HEK293T (cell line): ENCODE measurements at regions not wholly inside any gene's neighbourhood (a gene's known extent, or its start where the extent isn't known, plus 50 kb on each side); places are given as distances from the start of the nearest gene placed in this dataset.

ENCODE experiments used
- CTCF ChIA-PET: fragments of 350-600 bp; formaldehyde crosslinking; extraction: SDS; loops from one replicate; lab custom pipeline; 2021; ENCODE audit warnings: antibody characterized with exemption, inconsistent platforms; lab: Yijun Ruan, JAX
- POLR2A ChIA-PET: fragments of 350-600 bp; formaldehyde crosslinking; extraction: SDS; loops from one replicate; lab custom pipeline; 2020; ENCODE audit warnings: antibody characterized with exemption, inconsistent platforms; lab: Yijun Ruan, JAX
- DNase-seq: peaks from one replicate; pipeline ENCODE4 v3.0.0; 2012; ENCODE audit warnings: mixed read lengths; ENCODE audit errors: extremely low spot score
- ARNT ChIP-seq: fragments of 450-650 bp; IDR thresholded peaks from 2 replicates; pipeline ENCODE4 v1.6.1; 2017; ENCODE audit warnings: mild to moderate bottlenecking
- BHLHE40 ChIP-seq: fragments of 450-650 bp; IDR thresholded peaks from 2 replicates; pipeline ENCODE4 v1.6.1; 2016; ENCODE audit warnings: mild to moderate bottlenecking, moderate library complexity, borderline replicate concordance
- CTBP1 ChIP-seq: fragments of 450-650 bp; IDR thresholded peaks from 2 replicates; pipeline ENCODE4 v1.6.1; 2016; ENCODE audit warnings: borderline replicate concordance
- ELF4 ChIP-seq: fragments of 450-650 bp; IDR thresholded peaks from 2 replicates; pipeline ENCODE4 v1.6.1; 2017; ENCODE audit warnings: antibody characterized with exemption
- FOXA1 ChIP-seq: fragments of 450-650 bp; IDR thresholded peaks from 2 replicates; pipeline ENCODE4 v1.6.1; 2016; ENCODE audit warnings: mild to moderate bottlenecking
- FOXK2 ChIP-seq: fragments of 450-650 bp; IDR thresholded peaks from 2 replicates; pipeline ENCODE4 v1.6.1; 2016; ENCODE audit warnings: mild to moderate bottlenecking
- FOXM1 ChIP-seq: fragments of 450-650 bp; IDR thresholded peaks from 2 replicates; pipeline ENCODE4 v1.6.1; 2017; ENCODE audit warnings: mild to moderate bottlenecking, borderline replicate concordance
- HDGF ChIP-seq: fragments of 450-650 bp; IDR thresholded peaks from 2 replicates; pipeline ENCODE4 v1.6.1; 2017; ENCODE audit warnings: antibody characterized with exemption, borderline replicate concordance
- L3MBTL2 ChIP-seq: fragments of 450-650 bp; conservative IDR thresholded peaks from 2 replicates; pipeline ENCODE4 v1.6.1; 2016; ENCODE audit warnings: mild to moderate bottlenecking
- LEF1 ChIP-seq: fragments of 450-650 bp; IDR thresholded peaks from 2 replicates; pipeline ENCODE4 v1.6.1; 2017; ENCODE audit warnings: mild to moderate bottlenecking, borderline replicate concordance
- NFRKB ChIP-seq: fragments of 450-650 bp; IDR thresholded peaks from 2 replicates; pipeline ENCODE4 v1.6.1; 2016; ENCODE audit warnings: mild to moderate bottlenecking, moderate library complexity
- PKNOX1 ChIP-seq: fragments of 450-650 bp; IDR thresholded peaks from 2 replicates; pipeline ENCODE4 v1.6.1; 2016
- SP1 ChIP-seq: fragments of 450-650 bp; IDR thresholded peaks from 2 replicates; pipeline ENCODE4 v1.6.1; 2017
- SUZ12 ChIP-seq: fragments of 450-650 bp; IDR thresholded peaks from 2 replicates; pipeline ENCODE4 v1.6.1; 2016; ENCODE audit warnings: mild to moderate bottlenecking
- TARDBP ChIP-seq: fragments of 450-650 bp; IDR thresholded peaks from 2 replicates; pipeline ENCODE4 v1.6.1; 2016
- ZNF384 ChIP-seq: fragments of 450-650 bp; IDR thresholded peaks from 2 replicates; pipeline ENCODE4 v1.6.1; 2016

GRCh38 chr11:19578871-19579270, 133.8 kb upstream of the NAV2 start:
- ChIA-PET POLR2A (no interaction called here), CTCF (no interaction called here)
- TF ChIP-seq FOXK2 (no peak), TARDBP (no peak), L3MBTL2 (no peak), CTBP1 (no peak), HDGF (no peak), ZNF384 (no peak), LEF1 (no peak), SUZ12 (no peak), FOXM1 (no peak), NFRKB (no peak), BHLHE40 (no peak), PKNOX1 (no peak), ELF4 (no peak), SP1 (no peak), ARNT (no peak), FOXA1 (no peak)
- no peak for DNase-seq

- POLR2A ChIA-PET, result no interaction called here
- no peak for DNase-seq
- CTCF ChIA-PET, result no interaction called here
- TF ChIP-seq HDGF (no peak), SP1 (no peak), ARNT (no peak), LEF1 (no peak)
Measured at GRCh38 chr11:19577976-19578619, 134.5 kb upstream of the NAV2 start.

- ChIA-PET CTCF (no interaction called here), POLR2A (no interaction called here)
- DNase-seq, result no peak
- TF ChIP-seq NFRKB (no peak), LEF1 (no peak), FOXA1 (no peak), SP1 (no peak), ARNT (no peak), PKNOX1 (no peak), CTBP1 (no peak), FOXM1 (no peak), L3MBTL2 (no peak), HDGF (no peak), ZNF384 (no peak), ELF4 (no peak), SUZ12 (no peak), TARDBP (no peak), BHLHE40 (no peak), FOXK2 (no peak)
Measured at GRCh38 chr11:19577391-19577975, 135.2 kb upstream of the NAV2 start.

- ChIA-PET CTCF (interaction anchor here (0.6 kb wide), 2 partner anchors 67 to 865 kb away, joined by 3 read pairs; no protein-coding TSS in a partner anchor), POLR2A (no interaction called here)
- DNase-seq, result no peak
- no peak for TF ChIP-seq NFRKB
Measured at GRCh38 chr11:19576903-19577302, 135.7 kb upstream of the NAV2 start.

- no peak for DNase-seq
- TF ChIP-seq NFRKB (no peak), ZNF384 (no peak), BHLHE40 (no peak)
- POLR2A ChIA-PET, result no interaction called here
- CTCF ChIA-PET, result no interaction called here
Measured at GRCh38 chr11:19576054-19576453, 136.6 kb upstream of the NAV2 start.

- TF ChIP-seq LEF1 (no peak), FOXA1 (no peak), FOXM1 (no peak), PKNOX1 (no peak), ARNT (no peak), FOXK2 (no peak), HDGF (no peak), BHLHE40 (no peak), SUZ12 (no peak), ZNF384 (no peak), CTBP1 (no peak), L3MBTL2 (no peak), SP1 (no peak), ELF4 (no peak), TARDBP (no peak), NFRKB (no peak)
- ChIA-PET POLR2A (no interaction called here), CTCF (interaction anchor here (0.7 kb wide), 1 partner anchor 124 kb away, joined by 5 read pairs; no protein-coding TSS in a partner anchor)
- no peak for DNase-seq
Measured at GRCh38 chr11:19574916-19575315, 137.7 kb upstream of the NAV2 start.
